ENCODE measurements at regions not wholly inside any gene's neighbourhood (a gene's known extent, or its start where the extent isn't known, plus 50 kb on each side); places are given as distances from the start of the nearest gene placed in this dataset.

DNA sequence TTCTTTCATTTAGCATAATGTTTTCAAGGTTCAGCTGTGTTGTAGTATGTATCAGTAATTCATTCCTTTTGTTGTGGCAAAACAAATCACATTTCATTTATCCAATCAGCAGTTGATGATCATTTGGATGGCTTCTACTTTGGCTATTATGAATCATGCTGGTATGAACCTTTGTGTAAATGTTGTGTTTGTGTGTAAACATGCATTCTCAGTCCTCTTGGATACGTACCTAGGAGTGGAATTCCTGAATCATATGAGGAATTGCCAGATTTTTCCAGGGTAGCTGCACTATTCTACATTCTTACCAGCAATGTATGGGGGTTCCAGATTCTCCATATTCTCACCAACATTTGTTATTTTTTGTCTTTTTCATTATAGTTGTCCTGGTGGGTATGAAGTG is 578.5 kb upstream of the MKI67 start:
- TF ChIP-seq, protein P1, sequence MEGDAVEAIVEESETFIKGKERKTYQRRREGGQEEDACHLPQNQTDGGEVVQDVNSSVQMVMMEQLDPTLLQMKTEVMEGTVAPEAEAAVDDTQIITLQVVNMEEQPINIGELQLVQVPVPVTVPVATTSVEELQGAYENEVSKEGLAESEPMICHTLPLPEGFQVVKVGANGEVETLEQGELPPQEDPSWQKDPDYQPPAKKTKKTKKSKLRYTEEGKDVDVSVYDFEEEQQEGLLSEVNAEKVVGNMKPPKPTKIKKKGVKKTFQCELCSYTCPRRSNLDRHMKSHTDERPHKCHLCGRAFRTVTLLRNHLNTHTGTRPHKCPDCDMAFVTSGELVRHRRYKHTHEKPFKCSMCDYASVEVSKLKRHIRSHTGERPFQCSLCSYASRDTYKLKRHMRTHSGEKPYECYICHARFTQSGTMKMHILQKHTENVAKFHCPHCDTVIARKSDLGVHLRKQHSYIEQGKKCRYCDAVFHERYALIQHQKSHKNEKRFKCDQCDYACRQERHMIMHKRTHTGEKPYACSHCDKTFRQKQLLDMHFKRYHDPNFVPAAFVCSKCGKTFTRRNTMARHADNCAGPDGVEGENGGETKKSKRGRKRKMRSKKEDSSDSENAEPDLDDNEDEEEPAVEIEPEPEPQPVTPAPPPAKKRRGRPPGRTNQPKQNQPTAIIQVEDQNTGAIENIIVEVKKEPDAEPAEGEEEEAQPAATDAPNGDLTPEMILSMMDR (IDR thresholded peaks at IDR 0.05; ENCODE audit: poor library complexity) = no peak
- TF ChIP-seq EZH2 (IDR thresholded peaks at IDR 0.05; ENCODE audit: borderline replicate concordance) = no peak
- TF ChIP-seq EZH2phosphoT487 (IDR thresholded peaks at IDR 0.05; ENCODE audit: low read depth, severe bottlenecking, unreplicated experiment) = no peak
